GM20431 (cell line): ENCODE measurements at regions not wholly inside any gene's neighbourhood (a gene's known extent, or its start where the extent isn't known, plus 50 kb on each side); places are given as distances from the start of the nearest gene placed in this dataset.
"Not testable (repeated sequence)": the region's sequence is repeated elsewhere in the genome, so short reads cannot be mapped to it uniquely, and the experiment has no call there.

Experiments used
- in situ Hi-C: fragments of 300-500 bp; cut with MseI, MboI; formaldehyde crosslinking; loops from one replicate; pipeline ENCODE4 v1.15.0; 2020; ENCODE audit warnings: low sequenced_read_pairs; ENCODE audit not compliant: unreplicated experiment

- in situ Hi-C loops: no loop called here
These were observed 87.9 kb upstream of the ZPLD1 start for GRCh38 chr3:102346897-102347296.

DNA sequence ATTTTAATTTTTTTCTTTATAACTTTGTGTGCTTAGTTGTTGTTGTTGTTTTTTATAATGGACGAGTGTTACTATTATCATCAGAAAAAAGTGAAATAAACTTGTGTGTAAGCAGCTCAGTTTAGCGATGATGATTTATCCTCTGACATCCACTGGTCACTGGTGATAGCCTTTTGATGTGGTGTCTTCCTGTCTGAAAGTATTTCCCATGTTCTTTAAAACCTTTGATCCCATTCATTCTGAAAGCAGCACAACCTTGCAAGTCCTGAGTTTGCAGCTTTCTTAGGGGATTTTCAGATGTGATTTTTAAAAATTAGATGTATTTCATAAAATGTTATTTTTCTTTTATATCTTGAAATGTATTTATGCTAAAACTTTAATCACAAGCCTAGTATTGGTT, 85.9 kb upstream of the ZPLD1 start:
- in situ Hi-C loops: no loop called here

DNA sequence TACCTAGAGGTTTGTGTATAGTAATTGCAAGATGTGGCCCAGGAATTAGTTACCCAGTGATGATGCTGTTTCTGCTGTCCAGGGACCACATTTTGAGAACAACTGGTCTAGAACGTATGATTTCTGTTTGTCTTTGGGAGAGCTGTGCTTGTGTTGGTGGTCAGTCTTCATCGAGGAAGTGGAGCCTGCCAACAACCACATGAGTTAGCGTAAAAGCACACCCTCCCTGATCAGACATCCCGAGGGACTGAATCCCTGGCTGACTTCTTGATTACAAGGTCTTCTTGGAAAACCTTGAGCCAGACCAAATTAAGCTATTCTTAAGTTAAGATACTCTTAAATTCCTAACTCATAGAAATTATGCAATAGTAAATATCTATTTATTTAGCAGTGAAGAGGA, 81.7 kb upstream of the ZPLD1 start:
- in situ Hi-C loops: no loop called here

GRCh38 chr3:102353805-102354204, 81.0 kb upstream of the ZPLD1 start:
- in situ Hi-C loops: no loop called here

DNA sequence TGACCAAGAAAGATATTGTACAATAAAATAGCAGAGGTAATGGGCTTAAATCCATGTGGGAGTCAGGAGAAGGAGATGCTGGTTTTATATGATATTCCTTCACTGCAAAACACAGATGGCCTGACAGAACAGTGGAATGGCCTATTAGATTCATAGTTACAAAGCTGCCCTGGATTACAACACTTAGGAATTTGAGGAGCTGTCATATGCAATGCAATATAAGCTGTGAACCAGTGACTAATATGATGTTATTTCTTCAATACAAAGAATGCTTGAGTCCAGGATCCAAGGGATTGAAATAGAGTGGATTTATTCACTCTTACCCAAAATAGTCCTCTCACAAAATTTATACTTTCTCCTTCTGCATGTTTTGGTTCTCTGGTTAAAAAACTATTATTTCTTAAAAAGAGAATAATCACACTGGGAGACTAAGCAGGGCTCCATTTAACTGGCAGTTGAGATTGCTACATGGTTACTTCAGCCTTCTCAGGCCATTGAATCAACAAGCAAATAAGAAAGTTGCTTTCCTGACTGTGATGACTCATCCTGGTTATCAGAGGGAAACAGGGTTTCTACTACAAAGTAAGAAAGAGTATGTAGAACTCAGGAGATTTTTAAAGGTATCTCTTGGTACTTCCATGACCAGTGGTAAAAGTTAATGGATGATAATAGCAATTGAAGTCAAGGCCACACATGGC, 79.8 kb upstream of the ZPLD1 start:
- in situ Hi-C loops: no loop called here

- in situ Hi-C loops: no loop called here
These were observed 78.3 kb upstream of the ZPLD1 start for GRCh38 chr3:102356506-102356905.

- in situ Hi-C loops: not testable (repeated sequence)
These were observed 77.5 kb upstream of the ZPLD1 start for GRCh38 chr3:102357313-102357712.

DNA sequence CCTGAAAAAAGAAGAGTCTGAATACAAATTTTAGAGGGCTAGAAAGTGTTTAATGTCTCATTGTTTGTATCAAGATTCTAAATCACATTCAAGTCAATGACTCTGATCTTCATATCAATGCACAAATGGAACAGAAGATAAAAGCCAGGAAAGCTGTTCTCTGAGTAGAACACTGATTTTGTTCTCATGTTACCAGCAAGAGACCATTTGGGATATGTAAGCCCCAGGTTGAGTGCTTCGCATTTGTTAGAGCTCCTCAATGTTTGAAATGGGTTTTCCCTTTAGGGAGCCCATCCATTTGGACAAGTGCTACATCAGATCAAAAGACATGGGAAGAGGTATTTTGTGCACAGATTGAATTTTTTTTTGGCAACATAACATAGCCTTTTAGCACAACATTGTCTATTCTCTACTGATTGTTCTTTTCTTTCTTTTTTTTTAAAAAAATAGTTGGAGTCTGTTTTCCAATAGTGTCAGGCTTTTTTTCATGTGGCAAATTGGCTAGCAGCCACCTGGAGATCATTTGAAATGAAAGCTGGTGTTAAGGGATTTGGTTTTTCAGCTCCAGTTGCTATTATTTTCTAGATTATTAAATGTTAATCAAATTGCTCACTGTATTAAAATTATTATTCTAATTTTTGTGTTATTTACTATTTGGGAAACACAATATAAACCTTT, 74.5 kb upstream of the ZPLD1 start:
- in situ Hi-C loops: no loop called here

- in situ Hi-C loops: no loop called here
These were observed 73.7 kb upstream of the ZPLD1 start for GRCh38 chr3:102361101-102361500.

DNA sequence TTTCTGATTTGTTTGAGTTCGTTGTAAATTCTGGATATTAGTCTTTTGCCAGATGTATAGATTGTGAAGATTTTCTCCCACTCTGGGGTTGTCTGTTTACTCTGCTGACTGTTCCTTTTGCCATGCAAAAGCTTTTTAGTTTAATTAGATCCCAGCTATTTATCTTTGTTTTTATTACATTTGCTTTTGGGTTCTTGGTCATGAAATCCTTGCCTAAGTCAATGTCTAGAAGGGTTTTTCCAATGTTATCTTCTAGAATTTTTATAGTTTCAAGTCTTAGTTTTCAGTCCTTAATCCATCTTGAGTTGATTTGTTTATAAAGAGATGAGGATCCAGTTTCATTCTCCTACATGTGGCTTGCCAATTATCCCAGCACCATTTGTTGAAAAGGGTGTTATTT, 68.7 kb upstream of the ZPLD1 start:
- in situ Hi-C loops: not testable (repeated sequence)

DNA sequence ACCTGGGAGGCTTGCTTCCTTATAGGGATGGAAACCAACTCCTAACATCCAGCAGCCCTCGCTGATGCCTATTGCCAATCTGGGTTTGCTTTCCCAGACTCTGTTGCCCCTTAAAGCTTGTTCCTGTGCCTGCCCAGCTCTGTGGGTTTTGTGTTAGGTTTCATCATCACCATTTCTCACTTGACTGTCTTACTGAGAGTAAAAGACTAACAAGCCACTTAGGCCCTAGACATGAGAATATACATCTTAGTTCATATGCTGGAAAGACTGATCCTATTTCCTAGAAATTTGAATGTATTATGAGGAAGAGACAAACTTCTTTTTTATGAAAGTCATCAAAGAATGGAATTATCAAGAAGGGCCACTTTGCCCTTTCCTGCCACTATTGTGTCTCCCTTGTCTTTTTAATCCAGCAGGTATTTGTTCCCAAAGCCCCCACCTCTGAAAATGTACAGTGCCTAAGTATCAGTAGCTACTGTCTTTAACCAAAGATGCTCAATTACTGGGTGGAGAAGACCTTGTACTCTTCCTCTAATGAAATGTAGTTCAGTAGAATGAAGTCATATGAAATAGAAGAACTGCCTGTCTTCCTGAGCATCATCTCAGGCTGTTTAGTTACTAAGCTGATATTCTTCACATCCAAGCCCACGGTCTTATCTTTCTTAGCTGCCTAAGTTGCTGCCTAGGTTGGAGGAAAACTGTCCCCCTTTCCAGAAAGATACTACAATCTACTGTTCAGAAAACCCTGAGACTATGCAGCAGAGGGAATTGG, 59.8 kb upstream of the ZPLD1 start:
- in situ Hi-C loops: no loop called here

DNA sequence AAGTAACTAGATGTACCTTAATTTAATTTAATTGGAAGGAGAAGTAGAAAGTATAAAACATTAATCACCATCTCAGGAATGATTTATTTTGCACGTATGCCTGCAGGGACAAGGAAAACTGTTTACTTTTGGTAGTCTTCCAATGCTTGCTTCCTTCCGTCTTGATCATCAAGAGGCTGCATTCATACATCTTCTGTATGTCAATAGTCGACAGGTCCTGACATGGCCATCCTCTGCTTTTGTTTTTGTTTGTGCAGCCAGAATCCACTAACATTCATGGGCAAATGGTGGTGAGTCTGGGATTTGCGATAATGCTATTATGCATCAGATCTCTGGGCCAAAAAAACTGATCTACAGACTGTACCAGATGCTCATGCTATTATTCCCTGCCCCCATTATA, 56.6 kb upstream of the ZPLD1 start:
- in situ Hi-C loops: no loop called here

DNA sequence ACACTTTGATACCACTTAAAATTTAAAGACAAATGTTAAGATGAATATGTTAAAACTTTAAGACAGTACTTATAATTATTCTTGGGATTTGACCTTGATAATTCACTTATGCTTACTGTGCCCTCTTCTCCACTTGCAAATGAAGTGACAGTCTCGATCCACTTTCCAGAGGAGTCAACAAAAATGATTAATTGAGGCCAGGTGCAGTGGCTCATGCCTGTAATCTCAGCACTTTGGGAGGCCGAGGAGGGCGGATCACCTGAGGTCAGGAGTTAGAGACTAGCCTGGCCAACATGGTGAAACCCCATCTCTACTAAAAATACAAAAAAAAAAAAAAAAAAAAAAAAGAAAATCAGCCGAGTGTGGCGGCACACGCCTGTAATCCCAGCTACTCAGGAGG, 52.6 kb upstream of the ZPLD1 start:
- in situ Hi-C loops: not testable (repeated sequence)
